SK-MEL-5 (cell line): ENCODE measurements at regions not wholly inside any gene's neighbourhood (a gene's known extent, or its start where the extent isn't known, plus 50 kb on each side); places are given as distances from the start of the nearest gene placed in this dataset.
A peak's percentile ranks its signal among the peaks of the same experiment; 100 is the strongest.
"Not testable (repeated sequence)": the region's sequence is repeated elsewhere in the genome, so short reads cannot be mapped to it uniquely, and the experiment has no call there.

Experiments
- DNase-seq: peaks from one replicate; pipeline ENCODE4 v3.0.0-alpha.2; 2016; ENCODE audit warnings: low read depth, low spot score
- in situ Hi-C: cut with HindIII; loops from 2 replicates; pipeline ENCODE4 v1.10.0; 2016; ENCODE audit warnings: low sequenced_read_pairs, high pct_unique_total_duplicates, low pct_unique_long_range_greater_than_20kb

GRCh38 chr15:92811148-92811913 lies 88.8 kb upstream of the CHD2 start:
- DNase-seq: no peak
- in situ Hi-C loops: no loop called here

GRCh38 chr15:92812271-92812670 lies 87.9 kb upstream of the CHD2 start:
- DNase-seq: no peak
- in situ Hi-C loops: no loop called here

- in situ Hi-C loops: no loop called here
- no peak for DNase-seq
These were observed 86.6 kb upstream of the CHD2 start for GRCh38 chr15:92813485-92813884.

- no peak for DNase-seq
These were observed 82.7 kb upstream of the CHD2 start for GRCh38 chr15:92817339-92817886.

GRCh38 chr15:92818651-92819277 lies 81.4 kb upstream of the CHD2 start:
- DNase-seq: no peak
- in situ Hi-C loops: no loop called here

More at GRCh38 chr15:92817339-92817886, 82.7 kb upstream of the CHD2 start:
- in situ Hi-C loops: no loop called here

GRCh38 chr15:92819278-92820235 lies 80.6 kb upstream of the CHD2 start:
- DNase-seq: no peak
- in situ Hi-C loops: no loop called here

GRCh38 chr15:92820236-92821021 lies 79.7 kb upstream of the CHD2 start:
- peak; percentile 90 for DNase-seq
- in situ Hi-C loops: no loop called here

- in situ Hi-C loops: no loop called here
- DNase-seq: no peak
These were observed 78.5 kb upstream of the CHD2 start for GRCh38 chr15:92821491-92822116.

- in situ Hi-C loops: no loop called here
- no peak for DNase-seq
These were observed 77.6 kb upstream of the CHD2 start for GRCh38 chr15:92822216-92823144.

GRCh38 chr15:92825985-92826384 lies 74.1 kb upstream of the CHD2 start:
- in situ Hi-C loops: no loop called here
- DNase-seq: no peak

- in situ Hi-C loops, DNase-seq: not testable (repeated sequence)
These were observed 72.1 kb upstream of the CHD2 start for GRCh38 chr15:92827991-92828390.

GRCh38 chr15:92829875-92830274 lies 70.2 kb upstream of the CHD2 start:
- in situ Hi-C loops: no loop called here
- DNase-seq: no peak

GRCh38 chr15:92831336-92831654 lies 68.8 kb upstream of the CHD2 start:
- in situ Hi-C loops: no loop called here
- DNase-seq: no peak

- DNase-seq: peak; percentile 100
- in situ Hi-C loops: no loop called here
These were observed 68.3 kb upstream of the CHD2 start for GRCh38 chr15:92831655-92832328.

GRCh38 chr15:92833106-92833433 lies 67.1 kb upstream of the CHD2 start:
- in situ Hi-C loops: no loop called here
- no peak for DNase-seq
